Hippocampal formation (tissue), 2 donors: ENCODE measurements at regions not wholly inside any gene's neighbourhood (a gene's known extent, or its start where the extent isn't known, plus 50 kb on each side); places are given as distances from the start of the nearest gene placed in this dataset.
"Not testable (repeated sequence)": the region's sequence is repeated elsewhere in the genome, so short reads cannot be mapped to it uniquely, and the experiment has no call there.

ENCODE experiments used
- DNase-seq, 2 donors: peaks; one replicate each; lab custom pipeline; 2025; lab: John Stamatoyannopoulos, UW

DNA sequence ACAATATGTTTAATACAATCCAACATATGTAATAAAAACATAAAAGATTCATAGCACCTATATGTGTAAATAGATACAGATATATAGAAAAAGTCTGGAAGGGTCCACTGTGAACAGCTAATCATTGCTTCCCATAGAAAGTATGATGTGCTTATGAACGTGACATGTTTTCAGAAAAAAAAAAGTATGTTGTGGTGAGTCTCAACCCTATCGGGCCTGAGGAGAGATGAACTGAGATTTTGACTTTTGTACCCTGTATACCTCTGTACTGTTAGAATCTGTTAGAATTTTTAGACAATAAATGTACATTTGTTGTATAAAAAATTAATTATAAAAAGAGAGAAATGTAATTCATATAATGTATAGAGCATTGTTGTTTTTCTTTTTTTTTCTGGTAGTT, 56.3 kb upstream of the DHRS4 start:
- not testable (repeated sequence) for DNase-seq

- not testable (repeated sequence) for DNase-seq
Observed at GRCh38 chr14:23898359-23898758, 55.2 kb upstream of the DHRS4 start.

DNA sequence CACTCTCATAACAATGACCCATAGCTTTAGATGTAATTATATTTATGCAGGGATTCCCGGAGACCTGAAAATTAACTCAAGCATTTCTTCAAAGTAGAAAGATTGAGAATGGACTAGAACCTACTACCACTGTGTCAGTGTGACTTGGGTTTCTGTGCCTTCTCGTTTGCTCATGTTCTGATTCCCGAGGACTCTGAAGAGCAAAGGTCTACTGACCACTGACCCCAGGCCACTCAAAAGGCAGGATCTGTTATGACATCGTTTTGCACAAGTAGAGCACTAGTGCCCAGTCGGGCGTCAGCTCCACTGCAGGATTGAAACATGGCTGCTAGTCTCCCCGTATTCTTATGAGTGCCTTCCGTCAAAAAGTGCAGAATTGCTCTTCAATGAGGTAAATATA, 53.8 kb upstream of the DHRS4 start:
- DNase-seq, result no peak

- no peak for DNase-seq
Observed at GRCh38 chr14:23903442-23903841, 50.1 kb upstream of the DHRS4 start.
